IPS DF 4.7 (cell line): ENCODE measurements at regions not wholly inside any gene's neighbourhood (a gene's known extent, or its start where the extent isn't known, plus 50 kb on each side); places are given as distances from the start of the nearest gene placed in this dataset.
A peak's percentile ranks its signal among the peaks of the same experiment; 100 is the strongest.

Source experiments
- DNase-seq: peaks from one replicate; pipeline ENCODE4 v3.0.0-alpha.2; 2013; ENCODE audit warnings: low spot score; ENCODE audit errors: extremely low read depth

DNA sequence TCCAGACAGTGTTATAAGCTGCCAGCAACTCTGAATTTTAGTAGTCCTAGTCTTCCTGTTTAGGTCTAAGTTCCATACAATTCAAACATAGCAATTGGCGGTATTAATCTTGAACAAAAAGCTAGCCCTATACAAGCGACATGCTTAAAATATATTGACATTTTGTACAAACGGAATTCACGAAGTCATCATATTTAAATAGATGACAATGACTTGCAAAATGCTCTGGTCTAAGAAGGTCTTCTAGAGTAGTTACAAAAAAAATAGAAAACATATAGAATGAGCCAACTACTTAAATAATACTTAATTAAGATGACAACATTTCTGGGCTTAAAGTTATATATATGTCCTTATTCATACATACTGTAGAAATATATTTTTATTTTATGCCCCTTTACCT is 446.6 kb downstream of the ANKRD7 start:
- DNase-seq = no peak

DNA sequence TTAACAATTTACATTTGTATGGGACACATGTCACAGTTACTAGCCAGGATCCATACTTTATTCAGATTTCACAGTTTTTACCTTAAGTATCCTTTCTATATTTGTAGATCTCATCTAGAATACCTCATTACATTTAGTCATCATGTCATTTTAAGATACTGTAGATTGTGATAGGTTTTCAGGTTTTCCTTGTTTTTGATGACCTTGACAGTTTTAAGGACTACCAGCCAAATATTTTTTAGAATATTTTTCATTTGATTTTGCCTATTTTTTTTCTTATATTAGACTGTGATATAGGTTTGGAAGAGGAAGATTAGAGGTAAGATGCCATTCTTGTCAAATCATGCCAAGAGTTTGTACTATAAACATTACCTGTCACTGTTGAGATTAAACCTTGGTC is 460.3 kb downstream of the ANKRD7 start:
- no peak for DNase-seq

DNA sequence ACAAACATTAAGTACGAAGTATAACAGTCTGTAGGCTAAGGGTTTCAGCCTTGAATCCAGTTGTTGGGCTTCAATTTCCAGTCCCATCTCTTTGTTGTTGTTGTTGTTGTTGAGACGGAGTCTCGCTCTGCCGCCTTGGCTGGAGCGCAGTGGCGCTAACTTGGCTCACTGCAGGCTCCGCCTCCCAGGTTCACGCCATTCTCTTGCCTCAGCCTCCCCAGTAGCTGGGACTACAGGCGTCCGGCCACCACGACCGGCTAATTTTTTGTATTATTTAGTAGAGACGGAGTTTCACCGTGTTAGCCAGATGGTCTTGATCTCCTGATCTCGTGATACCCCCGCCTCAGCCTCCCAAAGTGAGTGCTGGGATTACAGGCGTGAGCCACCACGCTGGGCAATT is 464.9 kb downstream of the ANKRD7 start:
- no peak for DNase-seq

DNA sequence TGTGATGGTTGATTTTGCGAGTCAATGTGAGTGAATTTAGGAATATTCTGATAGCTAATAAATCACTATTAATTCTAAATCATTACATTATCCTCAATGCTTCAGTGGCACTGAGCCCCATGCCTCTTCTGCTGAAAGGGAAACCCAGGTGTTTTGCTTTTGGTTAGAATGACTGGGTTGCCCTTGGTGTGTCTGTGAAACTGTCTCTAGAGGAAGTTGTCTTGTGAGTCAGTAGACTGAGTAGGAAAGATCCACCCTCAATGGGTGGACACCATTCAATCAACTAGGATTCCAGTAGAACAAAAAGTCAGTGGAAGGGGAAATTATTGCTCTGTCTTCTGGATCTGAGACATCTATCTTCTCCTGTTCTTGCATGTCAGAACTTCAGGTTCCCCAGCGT is 472.4 kb downstream of the ANKRD7 start:
- DNase-seq = no peak

- no peak for DNase-seq
Measured at GRCh38 chr7:118699222-118699621, 474.7 kb downstream of the ANKRD7 start.

DNA sequence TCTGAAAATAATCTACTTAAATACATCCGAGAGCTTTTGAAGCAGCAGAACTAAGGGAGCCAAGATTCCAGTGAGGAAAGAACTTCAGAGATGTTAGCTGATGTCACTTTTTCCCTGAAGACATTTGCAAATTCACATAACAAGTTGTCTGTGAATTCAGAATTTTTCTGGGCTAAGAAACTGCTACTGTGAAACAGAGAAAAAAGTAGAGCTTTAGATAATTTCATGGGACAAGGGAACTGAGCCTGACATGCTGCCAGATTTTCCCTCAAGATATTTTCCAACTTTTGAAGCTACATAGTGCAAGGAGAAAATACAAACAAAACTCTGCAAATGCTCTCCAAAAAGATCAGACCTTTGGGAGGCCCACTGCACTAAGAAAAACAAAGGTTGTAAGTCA is 484.2 kb downstream of the ANKRD7 start:
- DNase-seq = no peak

- no peak for DNase-seq
Measured at GRCh38 chr7:118711688-118712087, 487.2 kb downstream of the ANKRD7 start.

- no peak for DNase-seq
Measured at GRCh38 chr7:118713039-118713438, 488.5 kb downstream of the ANKRD7 start.

DNA sequence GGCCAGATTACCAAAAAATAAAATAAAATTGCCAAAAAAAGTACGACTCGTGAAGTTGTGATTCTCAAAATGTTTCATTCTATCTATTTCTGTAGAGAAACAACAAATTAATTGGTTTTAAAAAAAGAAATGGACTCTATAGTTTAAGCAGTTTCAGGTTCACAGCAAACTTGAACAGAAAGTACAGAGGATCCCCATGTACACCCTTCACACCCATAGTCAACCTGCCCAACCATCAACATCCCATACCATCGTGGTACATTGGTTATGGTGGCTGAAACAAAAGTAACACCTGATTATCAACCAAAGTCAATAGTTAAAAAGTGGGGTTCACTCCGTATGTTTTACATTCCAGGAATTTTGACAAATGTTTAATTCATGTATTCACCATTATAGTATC is 496.1 kb downstream of the ANKRD7 start:
- DNase-seq = no peak

GRCh38 chr7:118731854-118732253 is 507.4 kb downstream of the ANKRD7 start:
- peak; percentile 16 for DNase-seq

DNA sequence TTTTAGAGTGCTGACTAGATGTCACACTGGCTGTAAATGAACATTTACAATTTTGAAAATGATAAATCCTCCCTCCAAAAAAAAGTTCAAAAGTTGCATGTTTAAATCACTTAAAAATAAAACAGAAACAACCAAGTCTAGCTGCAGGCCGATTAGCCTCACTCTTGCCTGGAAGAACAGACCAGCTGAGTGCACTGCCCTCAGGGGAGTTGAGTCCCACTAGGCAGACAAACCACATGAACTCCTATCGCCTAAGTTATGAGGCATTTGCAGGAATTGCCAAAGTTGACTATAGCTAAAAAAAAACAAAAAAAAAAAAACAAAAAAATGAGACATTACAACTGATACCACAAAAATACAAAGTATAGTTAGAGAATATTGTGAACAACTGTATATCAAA is 510.0 kb downstream of the ANKRD7 start:
- no peak for DNase-seq

GRCh38 chr7:118735441-118735840 is 510.9 kb downstream of the ANKRD7 start:
- DNase-seq = no peak

- no peak for DNase-seq
Measured at GRCh38 chr7:118737935-118738334, 513.4 kb downstream of the ANKRD7 start.

- DNase-seq = no peak
Measured at GRCh38 chr7:118745927-118746326, 521.4 kb downstream of the ANKRD7 start.

DNA sequence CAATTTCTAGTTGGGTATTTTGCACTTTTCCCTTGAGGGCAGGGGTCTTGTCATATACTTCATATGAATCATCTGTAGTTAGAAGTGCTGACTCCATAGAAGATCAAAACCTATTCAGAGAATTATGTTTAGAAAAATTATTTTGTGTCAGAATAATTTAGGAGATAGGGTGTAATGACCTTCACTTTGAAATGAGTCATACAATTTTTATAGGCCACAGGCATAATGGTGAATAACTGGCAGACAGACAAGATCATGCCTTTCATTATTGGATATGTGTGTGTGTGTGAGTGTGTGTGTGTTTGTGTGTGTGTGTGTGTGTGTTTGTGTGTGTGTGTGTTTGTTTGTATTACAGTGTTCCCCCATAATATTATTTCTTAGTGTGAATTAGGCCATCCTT is 523.0 kb downstream of the ANKRD7 start:
- no peak for DNase-seq

GRCh38 chr7:118753479-118753878 is 529.0 kb downstream of the ANKRD7 start:
- no peak for DNase-seq

DNA sequence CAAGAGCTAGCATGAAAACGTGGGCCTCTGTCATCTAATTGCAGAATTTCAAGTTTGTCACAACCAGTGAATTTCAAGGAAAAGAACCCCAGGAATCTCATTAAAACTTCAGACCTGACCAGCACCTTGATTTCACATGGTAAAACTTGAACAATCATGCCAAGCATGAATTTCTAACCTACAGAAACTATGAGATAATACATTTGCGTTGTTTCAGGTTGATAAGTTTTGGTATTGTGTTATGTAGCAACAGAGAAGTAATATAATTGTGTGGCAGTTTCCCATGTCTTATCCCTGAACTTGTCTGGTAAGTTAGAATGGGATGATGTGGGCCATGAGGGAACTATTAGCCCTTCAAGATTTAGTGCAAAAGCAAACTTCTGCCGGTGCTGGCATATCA is 530.1 kb downstream of the ANKRD7 start:
- no peak for DNase-seq

DNA sequence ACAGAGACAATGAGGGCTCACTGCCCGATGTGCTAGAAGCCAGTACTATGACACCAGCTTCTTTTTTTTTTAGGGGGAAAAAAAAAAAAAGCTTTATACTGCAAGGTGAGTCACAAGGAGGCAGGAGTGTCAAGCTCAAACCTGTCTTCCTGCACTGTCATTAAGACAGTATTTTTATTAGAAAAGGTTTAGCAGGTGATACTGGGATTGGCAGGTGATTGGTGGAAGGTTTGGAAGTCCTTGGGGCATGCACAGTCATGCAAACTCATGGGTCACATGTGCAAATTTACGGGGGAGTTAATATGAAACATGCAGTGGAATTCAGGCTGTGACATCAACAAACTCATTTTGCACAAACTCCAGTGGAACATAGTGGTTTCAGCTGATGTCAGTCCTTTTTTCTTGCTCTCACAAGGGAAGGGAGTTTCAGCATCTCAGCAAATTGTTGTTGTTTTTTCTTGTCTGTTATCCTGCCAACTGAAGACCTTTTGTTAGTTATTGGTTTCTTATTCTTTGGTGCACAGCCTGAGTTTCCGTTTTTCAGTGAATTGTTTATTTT is 530.6 kb downstream of the ANKRD7 start:
- no peak for DNase-seq

DNA sequence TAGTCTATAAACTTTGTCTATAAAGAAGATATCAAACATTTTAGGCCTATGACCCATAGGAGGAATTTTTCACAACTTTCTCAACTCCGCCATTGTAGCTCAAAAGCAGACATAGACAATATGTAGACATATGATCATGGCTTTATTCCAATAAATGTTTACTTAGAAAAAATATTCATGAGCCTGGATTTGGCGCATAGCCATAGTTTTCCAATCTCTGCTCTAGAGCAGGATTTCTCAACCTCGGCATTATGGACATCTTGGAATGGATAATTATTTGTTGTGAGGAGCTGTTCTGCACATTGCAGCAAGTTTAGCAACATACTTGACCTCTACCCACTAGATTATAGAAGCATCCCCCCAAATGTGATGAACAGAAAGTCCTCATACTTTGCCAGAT is 532.6 kb downstream of the ANKRD7 start:
- no peak for DNase-seq

DNA sequence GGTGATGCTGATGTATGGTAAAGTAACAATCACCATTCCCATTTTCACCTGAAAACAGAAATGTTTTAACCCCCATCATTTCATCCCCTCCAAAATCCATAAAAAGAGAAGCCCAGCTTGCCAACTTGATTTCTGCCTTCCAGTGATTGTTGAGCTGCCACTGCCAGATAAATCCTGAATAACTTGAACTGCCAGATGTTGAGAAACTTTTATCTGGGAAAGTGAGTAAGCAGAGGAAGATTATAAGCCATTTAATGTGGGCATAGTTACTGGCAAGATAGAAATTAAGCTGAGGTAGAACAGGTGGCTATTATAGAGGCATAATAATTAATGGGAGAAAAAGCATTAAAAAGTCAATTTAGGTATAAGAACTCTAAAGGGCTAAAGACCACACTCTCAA is 534.1 kb downstream of the ANKRD7 start:
- DNase-seq = no peak

- no peak for DNase-seq
Measured at GRCh38 chr7:118759921-118760320, 535.4 kb downstream of the ANKRD7 start.

GRCh38 chr7:118762451-118762850 is 537.9 kb downstream of the ANKRD7 start:
- no peak for DNase-seq

DNA sequence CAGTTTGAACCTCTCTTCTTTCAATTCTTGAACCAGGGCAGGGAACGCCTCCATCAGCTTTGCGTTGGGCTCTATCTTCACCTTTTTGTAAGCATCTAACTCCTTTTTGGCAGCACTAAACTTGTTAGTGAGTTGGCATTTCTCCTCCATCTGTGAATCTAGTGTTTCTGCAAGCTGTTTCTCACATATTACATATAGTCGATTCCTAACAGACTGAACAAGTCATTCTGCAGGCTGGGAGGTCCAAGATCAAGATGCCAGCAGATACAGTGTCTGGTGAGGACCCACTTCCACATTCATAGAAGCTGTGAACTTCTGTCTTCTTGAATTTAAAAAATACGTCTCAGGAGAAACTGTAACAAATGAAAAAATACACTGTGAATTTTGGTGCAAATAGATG is 539.7 kb downstream of the ANKRD7 start:
- no peak for DNase-seq

- DNase-seq = no peak
Measured at GRCh38 chr7:118771672-118772071, 547.2 kb downstream of the ANKRD7 start.
